Neural progenitor cell (in vitro differentiated cells): ENCODE measurements at regions not wholly inside any gene's neighbourhood (a gene's known extent, or its start where the extent isn't known, plus 50 kb on each side); places are given as distances from the start of the nearest gene placed in this dataset.

Source experiments
- DNase-seq: peaks from one replicate; pipeline ENCODE4 v3.0.0-alpha.2; 2016; ENCODE audit warnings: low spot score
- H2AFZ ChIP-seq: fragments of 200-600 bp; sonication (generic); replicated peaks from 2 replicates; pipeline ENCODE4 v1.6.1; 2016; ENCODE audit warnings: antibody characterized with exemption
- H3F3A ChIP-seq: fragments of 200-600 bp; sonication (generic); 2 replicates; pipeline ENCODE4 v1.6.1; 2016; ENCODE audit warnings: antibody characterized with exemption, low read depth
- H3K27ac ChIP-seq: fragments of 200-600 bp; sonication (generic); 2 replicates; pipeline ENCODE4 v1.5.1; 2016; ENCODE audit warnings: mild to moderate bottlenecking
- H3K27me3 ChIP-seq: fragments of 200-600 bp; sonication (generic); 2 replicates; pipeline ENCODE4 v1.6.1; 2016; ENCODE audit warnings: mild to moderate bottlenecking, moderate library complexity
- H3K36me3 ChIP-seq: fragments of 200-600 bp; sonication (generic); 2 replicates; pipeline ENCODE4 v1.5.1; 2016
- H3K4me1 ChIP-seq: fragments of 200-600 bp; sonication (generic); 2 replicates; pipeline ENCODE4 v1.6.1; 2016; ENCODE audit warnings: mixed run types
- H3K4me2 ChIP-seq: fragments of 200-600 bp; sonication (generic); 2 replicates; pipeline ENCODE4 v1.6.1; 2016
- H3K4me3 ChIP-seq: fragments of 200-600 bp; sonication (generic); 2 replicates; pipeline ENCODE4 v1.5.1; 2016
- H3K79me2 ChIP-seq: fragments of 200-600 bp; sonication (generic); 2 replicates; pipeline ENCODE4 v1.6.1; 2016; ENCODE audit warnings: low read depth
- H3K9ac ChIP-seq: fragments of 200-600 bp; sonication (generic); 2 replicates; pipeline ENCODE4 v1.6.1; 2016
- H3K9me3 ChIP-seq: fragments of 200-600 bp; sonication (generic); 2 replicates; pipeline ENCODE4 v1.5.1; 2016; ENCODE audit warnings: low read depth
- H4K20me1 ChIP-seq: fragments of 200-600 bp; sonication (generic); 2 replicates; pipeline ENCODE4 v1.6.1; 2016; ENCODE audit warnings: low read depth
- H3K27ac Mint-ChIP-seq: 3 replicates; pipeline ENCODE4 v1.8.0; 2021; ENCODE audit warnings: mixed read lengths
- H3K27me3 Mint-ChIP-seq: 2 replicates; pipeline ENCODE4 v1.8.0; 2022; ENCODE audit warnings: low read depth, mild to moderate bottlenecking, inconsistent platforms, moderate library complexity, mixed read lengths; ENCODE audit not compliant: insufficient read depth
- H3K36me3 Mint-ChIP-seq: 3 replicates; pipeline ENCODE4 v1.8.0; 2021; ENCODE audit warnings: mixed read lengths
- H3K4me1 Mint-ChIP-seq: 3 replicates; pipeline ENCODE4 v1.8.0; 2021; ENCODE audit warnings: mixed read lengths
- H3K4me3 Mint-ChIP-seq: 3 replicates; pipeline ENCODE4 v1.8.0; 2021; ENCODE audit warnings: mild to moderate bottlenecking, moderate library complexity, mixed read lengths
- H3K9me3 Mint-ChIP-seq: 3 replicates; pipeline ENCODE4 v1.8.0; 2020; ENCODE audit warnings: mixed read lengths
- EZH2 ChIP-seq: fragments of 200-600 bp; sonication (generic); IDR thresholded peaks from 2 replicates; pipeline ENCODE4 v1.6.1; 2017; ENCODE audit warnings: antibody characterized with exemption, mild to moderate bottlenecking, moderate library complexity
- EZH2phosphoT487 ChIP-seq: fragments of 200-600 bp; sonication (generic); IDR thresholded peaks from 2 replicates; pipeline ENCODE4 v1.6.1; 2017; ENCODE audit warnings: antibody characterized with exemption
- TF ChIP-seq, protein P1 (sequence below): fragments of 200-600 bp; sonication (generic); IDR thresholded peaks from 2 replicates; pipeline ENCODE4 v1.5.1; 2017; ENCODE audit warnings: antibody characterized with exemption, mild to moderate bottlenecking

DNA sequence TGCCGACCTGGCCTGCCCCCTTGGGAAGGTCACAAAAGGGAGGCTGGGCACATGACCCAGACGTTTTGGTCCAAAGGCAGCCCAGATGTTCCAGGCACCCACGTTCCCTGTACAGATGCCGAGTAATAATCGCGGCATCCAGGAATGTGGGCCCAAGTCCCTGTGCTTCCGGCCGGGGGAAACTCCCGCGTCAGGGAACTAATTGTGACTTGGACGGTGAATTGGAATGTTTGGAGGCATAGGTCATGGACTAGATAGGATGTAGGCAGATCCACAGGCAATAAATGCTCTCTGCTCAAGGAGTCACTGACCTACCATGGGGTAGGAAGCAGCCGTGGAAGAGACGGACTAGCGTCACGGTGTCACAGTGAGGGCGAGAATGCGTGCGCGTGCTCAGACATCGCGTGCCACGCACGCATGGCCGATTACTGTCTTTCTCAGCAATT, 178.4 kb downstream of the DUSP10 start:
- Mint-ChIP-seq H3K36me3 (no peaks in the 10 kb centered on the region), H3K27ac (no peak overlapping the region), H3K4me1 (no peaks in the 10 kb centered on the region), H3K4me3 (no peak overlapping the region), H3K27me3 (peaks cover 2% of the 10 kb centered on the region), H3K9me3 (no peaks in the 10 kb centered on the region)
- Histone ChIP-seq H3K4me2 (no peak overlapping the region), H3K4me1 (no peaks in the 10 kb centered on the region), H3K27me3 (no peaks in the 10 kb centered on the region), H3K4me3 (no peak overlapping the region), H3K9me3 (no peaks in the 10 kb centered on the region), H4K20me1 (no peaks in the 10 kb centered on the region), H3F3A (no peaks in the 10 kb centered on the region), H3K79me2 (no peaks in the 10 kb centered on the region), H2AFZ (no peak overlapping the region), H3K27ac (no peak overlapping the region), H3K9ac (no peak overlapping the region), H3K36me3 (no peaks in the 10 kb centered on the region)
- TF ChIP-seq EZH2 (no peak), EZH2phosphoT487 (no peak)
- TF ChIP-seq, protein P1, sequence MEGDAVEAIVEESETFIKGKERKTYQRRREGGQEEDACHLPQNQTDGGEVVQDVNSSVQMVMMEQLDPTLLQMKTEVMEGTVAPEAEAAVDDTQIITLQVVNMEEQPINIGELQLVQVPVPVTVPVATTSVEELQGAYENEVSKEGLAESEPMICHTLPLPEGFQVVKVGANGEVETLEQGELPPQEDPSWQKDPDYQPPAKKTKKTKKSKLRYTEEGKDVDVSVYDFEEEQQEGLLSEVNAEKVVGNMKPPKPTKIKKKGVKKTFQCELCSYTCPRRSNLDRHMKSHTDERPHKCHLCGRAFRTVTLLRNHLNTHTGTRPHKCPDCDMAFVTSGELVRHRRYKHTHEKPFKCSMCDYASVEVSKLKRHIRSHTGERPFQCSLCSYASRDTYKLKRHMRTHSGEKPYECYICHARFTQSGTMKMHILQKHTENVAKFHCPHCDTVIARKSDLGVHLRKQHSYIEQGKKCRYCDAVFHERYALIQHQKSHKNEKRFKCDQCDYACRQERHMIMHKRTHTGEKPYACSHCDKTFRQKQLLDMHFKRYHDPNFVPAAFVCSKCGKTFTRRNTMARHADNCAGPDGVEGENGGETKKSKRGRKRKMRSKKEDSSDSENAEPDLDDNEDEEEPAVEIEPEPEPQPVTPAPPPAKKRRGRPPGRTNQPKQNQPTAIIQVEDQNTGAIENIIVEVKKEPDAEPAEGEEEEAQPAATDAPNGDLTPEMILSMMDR = no peak
- no peak for DNase-seq

DNA sequence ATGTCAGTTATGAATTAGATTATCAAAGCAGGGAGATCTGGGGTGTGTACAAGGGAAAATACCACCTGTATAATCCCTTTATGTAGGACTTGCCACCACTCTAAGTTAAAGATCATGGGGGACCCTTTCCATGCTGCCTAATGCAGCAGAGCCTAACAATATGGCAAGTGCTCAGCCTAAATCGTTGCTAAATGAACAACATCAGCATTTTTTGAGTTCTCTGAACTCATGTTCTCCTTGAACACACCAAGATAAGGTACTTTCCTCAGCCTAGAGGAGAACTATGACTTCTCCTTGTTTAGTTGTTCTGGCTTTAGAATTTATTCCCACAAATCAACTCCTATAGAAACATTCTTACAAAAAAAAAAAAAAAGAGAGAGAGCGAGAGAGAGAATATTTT, 177.0 kb downstream of the DUSP10 start:
- no peaks in the 10 kb centered on the region for H4K20me1 ChIP-seq
- no peaks in the 10 kb centered on the region for H3K9me3 ChIP-seq
- no peak overlapping the region for H2AFZ ChIP-seq
- H3K27ac Mint-ChIP-seq = no peak overlapping the region
- H3K27ac ChIP-seq = no peak overlapping the region
- H3K36me3 ChIP-seq = no peaks in the 10 kb centered on the region
- no peak overlapping the region for H3K4me2 ChIP-seq
- no peaks in the 10 kb centered on the region for H3K4me1 ChIP-seq
- H3K27me3 Mint-ChIP-seq = peaks cover 2% of the 10 kb centered on the region
- H3K27me3 ChIP-seq = no peaks in the 10 kb centered on the region
- H3F3A ChIP-seq = no peaks in the 10 kb centered on the region
- H3K9ac ChIP-seq = no peak overlapping the region
- no peaks in the 10 kb centered on the region for H3K4me1 Mint-ChIP-seq
- H3K4me3 ChIP-seq = no peak overlapping the region
- DNase-seq = no peak
- TF ChIP-seq EZH2phosphoT487 (no peak), EZH2 (no peak)
- TF ChIP-seq, protein P1 = no peak
- H3K36me3 Mint-ChIP-seq = no peaks in the 10 kb centered on the region
- H3K4me3 Mint-ChIP-seq = no peak overlapping the region
- no peaks in the 10 kb centered on the region for H3K79me2 ChIP-seq
- no peaks in the 10 kb centered on the region for H3K9me3 Mint-ChIP-seq

DNA sequence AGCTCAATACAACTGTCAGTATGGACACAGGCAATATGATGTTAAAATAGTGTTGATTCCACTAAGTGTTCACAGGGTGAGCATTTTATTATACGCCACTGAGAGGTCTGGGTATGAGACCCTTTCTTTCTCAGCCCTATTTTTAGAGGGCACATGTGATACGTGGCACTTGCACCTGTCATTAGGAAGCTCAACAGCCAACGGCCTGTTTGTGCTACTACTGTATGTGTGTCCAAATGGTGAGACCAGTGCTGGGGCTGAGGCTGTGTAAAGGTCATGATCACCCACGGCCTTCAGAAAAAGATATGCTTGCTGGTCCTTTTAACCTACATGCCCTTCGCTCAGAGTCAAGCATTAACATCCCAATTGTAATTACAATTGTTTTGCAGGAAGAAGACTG, 176.2 kb downstream of the DUSP10 start:
- H3K4me2 ChIP-seq = no peak overlapping the region
- H3K4me3 Mint-ChIP-seq = no peak overlapping the region
- H3K36me3 Mint-ChIP-seq = no peaks in the 10 kb centered on the region
- no peaks in the 10 kb centered on the region for H3F3A ChIP-seq
- peaks cover 2% of the 10 kb centered on the region for H3K27me3 Mint-ChIP-seq
- no peaks in the 10 kb centered on the region for H3K79me2 ChIP-seq
- no peak for DNase-seq
- H3K9me3 ChIP-seq = no peaks in the 10 kb centered on the region
- H3K9me3 Mint-ChIP-seq = no peaks in the 10 kb centered on the region
- H3K27ac Mint-ChIP-seq = no peak overlapping the region
- no peak overlapping the region for H3K27ac ChIP-seq
- no peak for TF ChIP-seq EZH2phosphoT487
- TF ChIP-seq EZH2 = no peak
- TF ChIP-seq, protein P1 = no peak
- no peak overlapping the region for H3K4me3 ChIP-seq
- H4K20me1 ChIP-seq = no peaks in the 10 kb centered on the region
- H3K4me1 ChIP-seq = no peaks in the 10 kb centered on the region
- no peak overlapping the region for H3K9ac ChIP-seq
- no peak overlapping the region for H2AFZ ChIP-seq
- no peaks in the 10 kb centered on the region for H3K27me3 ChIP-seq
- H3K36me3 ChIP-seq = no peaks in the 10 kb centered on the region
- no peaks in the 10 kb centered on the region for H3K4me1 Mint-ChIP-seq
